Vagina (tissue), 2 donors: ENCODE measurements at regions not wholly inside any gene's neighbourhood (a gene's known extent, or its start where the extent isn't known, plus 50 kb on each side); places are given as distances from the start of the nearest gene placed in this dataset.

Experiments used
- CTCF ChIP-seq, 3 experiments: fragments of 450-650 bp in 2 of 3; fragments of 200-600 bp in 1 of 3; sonication (generic) in 1 of 3; IDR thresholded peaks; one replicate each; pipeline ENCODE4 v1.5.1; 2017 to 2019; ENCODE audit warnings: antibody characterized with exemption in 3 of 3, mild to moderate bottlenecking in 2 of 3, moderate library complexity in 2 of 3
- POLR2A ChIP-seq, 2 donors: fragments of 450-650 bp; IDR thresholded peaks; one replicate each; pipeline ENCODE4 v1.6.1; 2017; ENCODE audit warnings: antibody characterized with exemption in 2 of 2, mild to moderate bottlenecking in 2 of 2, moderate library complexity in 2 of 2
- POLR2AphosphoS5 ChIP-seq, 2 donors: sonication (generic); formaldehyde crosslinking; IDR thresholded peaks; one replicate each; pipeline ENCODE4 v1.9.0; 2017; ENCODE audit warnings: antibody characterized with exemption in 2 of 2, mild to moderate bottlenecking in 2 of 2, low read depth in 1 of 2; ENCODE audit not compliant: insufficient read depth in 1 of 2

DNA sequence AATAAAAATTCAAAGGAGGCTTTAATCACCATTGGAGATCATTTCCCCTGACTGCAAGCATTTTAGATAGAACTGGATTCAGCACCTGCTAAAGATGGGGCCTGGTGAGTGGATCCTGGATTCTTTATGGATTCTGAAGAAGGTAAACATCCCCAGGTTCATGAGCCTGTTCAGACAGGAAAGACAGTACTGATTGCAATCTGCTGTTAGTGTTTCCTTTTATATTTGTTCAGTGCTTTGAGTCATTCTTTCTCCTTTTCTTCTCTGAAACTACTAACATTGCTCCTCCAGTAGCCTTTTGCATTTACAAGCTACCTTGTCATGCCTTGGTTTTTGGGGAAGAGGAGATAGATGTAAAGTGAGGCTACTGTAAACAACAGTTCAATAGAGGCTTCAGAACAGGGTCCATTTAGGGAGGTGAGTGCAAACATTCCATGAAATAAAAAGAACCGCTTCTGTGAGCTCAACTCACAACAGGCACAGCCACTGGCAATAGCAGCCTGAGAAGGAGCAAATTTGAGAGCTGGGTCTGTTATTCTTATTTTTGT is 66.4 kb upstream of the PRL start:
- TF ChIP-seq POLR2A (IDR thresholded peaks at IDR 0.05) (no peak), CTCF (IDR thresholded peaks at IDR 0.05) (no peak), POLR2AphosphoS5 (IDR thresholded peaks at IDR 0.05; ENCODE audit: insufficient read depth in 1 of 2, low read depth in 1 of 2) (peak in 1 of 2 donors; percentile 39)
